Liver (tissue), 3 donors: ENCODE measurements at regions not wholly inside any gene's neighbourhood (a gene's known extent, or its start where the extent isn't known, plus 50 kb on each side); places are given as distances from the start of the nearest gene placed in this dataset.

Source experiments
- CTCF ChIP-seq: fragments of 150-350 bp; IDR thresholded peaks from 2 replicates; pipeline ENCODE4 v1.5.1; 2017; ENCODE audit warnings: improper control_type of control experiment, low read depth, low read length; ENCODE audit not compliant: missing input control
- GABPA ChIP-seq, 2 donors: IDR thresholded peaks in 1 of 2; conservative IDR thresholded peaks in 1 of 2; 2 replicates each; pipeline ENCODE4 v1.6.1; 2016; ENCODE audit warnings: antibody characterized with exemption in 2 of 2, mild to moderate bottlenecking in 1 of 2, moderate library complexity in 1 of 2
- JUND ChIP-seq, 2 donors: IDR thresholded peaks; 2 replicates each; pipeline ENCODE4 v1.6.1; 2016; ENCODE audit warnings: antibody characterized with exemption in 2 of 2
- MAX ChIP-seq: IDR thresholded peaks from 2 replicates; pipeline ENCODE4 v1.6.1; 2016; ENCODE audit warnings: antibody characterized with exemption
- RAD21 ChIP-seq, 2 donors: IDR thresholded peaks; 2 replicates each; pipeline ENCODE4 v1.6.1; 2016; ENCODE audit warnings: antibody characterized with exemption in 2 of 2, mild to moderate bottlenecking in 2 of 2
- REST ChIP-seq: IDR thresholded peaks from 2 replicates; pipeline ENCODE4 v1.6.1; 2016; ENCODE audit warnings: antibody characterized with exemption, mild to moderate bottlenecking
- RXRA ChIP-seq, 2 donors: IDR thresholded peaks; 2 replicates each; pipeline ENCODE4 v1.6.1; 2017 to 2018; ENCODE audit warnings: antibody characterized with exemption in 2 of 2, mild to moderate bottlenecking in 1 of 2
- SP1 ChIP-seq: IDR thresholded peaks from 2 replicates; pipeline ENCODE4 v1.6.1; 2018; ENCODE audit warnings: antibody characterized with exemption, mild to moderate bottlenecking
- YY1 ChIP-seq: IDR thresholded peaks from 2 replicates; pipeline ENCODE4 v1.6.1; 2016; ENCODE audit warnings: antibody characterized with exemption, mild to moderate bottlenecking
- ZBTB33 ChIP-seq: IDR thresholded peaks from 2 replicates; pipeline ENCODE4 v1.6.1; 2016; ENCODE audit warnings: antibody characterized with exemption
- donor health status: healthy.
- donor health status: healthy.

- TF ChIP-seq CTCF (no peak), YY1 (no peak), REST (no peak), ZBTB33 (no peak), GABPA (IDR thresholded peaks at IDR 0.05 in 1 of 2, conservative IDR thresholded peaks at IDR 0.05 in 1 of 2) (no peak), SP1 (no peak), MAX (no peak), RAD21 (IDR thresholded peaks at IDR 0.05) (no peak), RXRA (IDR thresholded peaks at IDR 0.05) (no peak), JUND (IDR thresholded peaks at IDR 0.05) (no peak)
Measured at GRCh38 chr16:81151648-81152310, 55.6 kb upstream of the GCSH start.
